HG03457 (cell line): ENCODE measurements at regions not wholly inside any gene's neighbourhood (a gene's known extent, or its start where the extent isn't known, plus 50 kb on each side); places are given as distances from the start of the nearest gene placed in this dataset.

Source experiments
- ATAC-seq: cut with Tn5 transposase; IDR thresholded peaks from one replicate; pipeline ENCODE4 v1.9.1; 2021; ENCODE audit warnings: moderate number of reproducible peaks; ENCODE audit not compliant: unreplicated experiment

GRCh38 chr9:32837551-32838058 lies 54.3 kb downstream of the TMEM215 start:
- ATAC-seq = no peak

DNA sequence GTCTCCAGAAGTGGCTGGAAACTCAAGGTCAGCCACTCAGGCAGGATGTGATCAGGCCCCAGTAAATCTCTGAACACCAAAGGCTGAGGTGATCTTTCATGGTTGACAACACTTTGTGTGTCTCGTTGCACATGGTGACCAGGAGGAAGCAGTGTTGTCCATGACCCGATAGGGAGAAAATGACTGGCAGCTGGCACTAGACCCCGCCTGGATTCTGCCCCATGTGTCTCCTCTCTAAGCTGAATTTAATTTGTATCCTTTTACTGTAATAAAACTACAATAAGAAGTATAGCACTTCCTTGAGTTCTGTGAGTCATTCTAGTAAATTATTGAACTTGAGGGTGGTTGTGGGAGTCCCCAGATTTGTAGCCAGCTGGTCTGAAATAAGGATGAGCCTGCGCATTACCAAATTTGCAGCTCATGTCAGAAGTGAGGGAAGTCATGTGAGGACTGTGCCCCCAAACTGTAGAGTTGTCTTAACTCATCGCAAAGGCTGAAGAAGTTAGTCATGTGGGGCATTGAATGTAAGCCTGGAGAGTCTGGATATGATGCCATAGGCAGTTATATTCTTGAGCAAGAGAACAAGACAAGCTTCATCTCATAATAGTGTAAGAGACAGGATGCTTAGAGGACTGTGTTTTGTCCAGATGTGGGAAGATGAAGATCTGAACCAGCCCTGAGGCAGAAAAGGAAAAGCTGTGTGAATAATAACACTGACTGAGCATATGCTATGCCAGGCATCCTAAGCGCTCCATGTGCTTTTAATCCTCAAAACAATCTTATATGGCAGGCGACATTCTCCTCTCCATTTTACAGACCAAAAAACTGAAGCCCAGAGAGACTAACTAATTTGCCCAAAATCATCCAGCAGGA lies 55.9 kb downstream of the TMEM215 start:
- ATAC-seq = peak; percentile 70

DNA sequence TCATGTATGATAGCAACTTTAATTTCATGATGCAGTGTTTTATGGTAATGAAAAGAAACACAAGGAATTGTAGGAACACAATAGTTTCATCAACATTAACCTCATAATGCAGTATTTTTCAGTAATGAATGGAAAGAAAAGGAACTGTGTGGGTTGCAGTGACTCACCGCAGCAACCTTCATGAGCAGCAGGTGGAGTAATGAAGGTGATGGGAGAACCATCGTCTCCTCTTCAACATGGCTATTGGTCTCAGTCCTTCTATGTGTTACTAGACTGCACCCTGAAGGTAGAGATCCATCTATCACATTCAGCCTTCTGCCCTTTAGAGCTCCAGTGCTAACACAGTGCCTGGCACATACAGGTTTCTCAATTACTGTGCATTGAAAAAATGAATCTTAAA lies 58.0 kb downstream of the TMEM215 start:
- no peak for ATAC-seq

GRCh38 chr9:32843295-32843694 lies 60.0 kb downstream of the TMEM215 start:
- ATAC-seq = no peak

DNA sequence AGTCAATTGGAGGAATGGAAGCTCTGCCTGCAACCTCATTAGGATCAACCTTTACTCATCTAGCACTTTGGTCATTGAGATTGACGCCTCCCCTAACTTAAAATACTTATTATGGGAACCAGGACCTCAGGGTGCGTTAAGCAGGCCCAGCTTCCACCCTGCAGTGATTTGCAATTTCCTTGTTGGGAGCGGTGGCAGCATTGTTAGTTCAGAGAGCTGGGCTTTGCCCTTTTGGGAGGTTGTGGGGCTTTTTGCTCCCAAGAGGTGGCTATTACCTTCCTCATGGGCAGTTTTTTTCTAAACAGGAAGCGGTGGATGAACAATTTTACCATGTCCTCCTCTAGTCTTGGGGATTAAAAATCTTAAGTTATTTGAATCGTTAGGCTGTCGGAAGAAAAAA lies 60.9 kb downstream of the TMEM215 start:
- no peak for ATAC-seq

- no peak for ATAC-seq
Measured at GRCh38 chr9:32854271-32854670, 70.9 kb downstream of the TMEM215 start.

- ATAC-seq = no peak
Measured at GRCh38 chr9:32855752-32856151, 72.4 kb downstream of the TMEM215 start.

DNA sequence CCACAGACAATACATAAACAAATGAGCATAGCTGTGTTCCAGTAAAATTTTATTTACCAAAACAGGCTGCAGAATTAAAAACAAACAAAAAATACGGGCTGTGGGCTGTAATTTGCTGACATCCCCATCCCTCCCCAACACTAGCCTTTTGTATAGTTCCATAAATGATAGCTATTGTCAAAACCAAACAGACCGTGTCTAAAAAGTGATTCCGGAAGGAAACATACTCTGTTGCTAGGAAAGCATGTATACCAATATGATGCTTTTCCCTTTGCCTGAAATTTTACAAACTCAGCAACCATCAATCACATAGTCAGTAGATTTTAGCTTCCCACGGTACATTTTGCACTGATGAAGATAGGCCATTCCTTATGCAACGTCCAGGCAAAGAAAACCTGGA lies 80.0 kb downstream of the TMEM215 start:
- ATAC-seq = no peak

- no peak for ATAC-seq
Measured at GRCh38 chr9:32864971-32865370, 81.6 kb downstream of the TMEM215 start.

DNA sequence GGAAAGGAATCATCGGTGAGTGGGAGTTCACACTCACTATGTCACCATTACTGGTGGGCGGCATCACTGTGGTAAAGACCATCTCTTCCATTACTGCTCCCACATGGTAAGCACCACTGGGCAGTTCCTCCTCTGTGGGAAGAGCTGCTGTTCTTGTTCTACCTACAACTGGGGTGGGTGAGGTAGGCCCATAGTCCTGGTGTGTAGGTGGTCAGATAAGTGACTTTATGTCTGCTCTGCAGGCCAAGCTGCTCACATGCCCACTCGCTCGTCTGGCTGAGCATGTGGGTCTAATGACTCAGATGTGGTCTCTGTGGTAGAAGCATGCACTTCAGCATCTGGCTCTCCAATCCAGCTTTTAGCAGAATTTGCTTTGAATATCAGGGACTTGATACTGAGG lies 82.9 kb downstream of the TMEM215 start:
- no peak for ATAC-seq

DNA sequence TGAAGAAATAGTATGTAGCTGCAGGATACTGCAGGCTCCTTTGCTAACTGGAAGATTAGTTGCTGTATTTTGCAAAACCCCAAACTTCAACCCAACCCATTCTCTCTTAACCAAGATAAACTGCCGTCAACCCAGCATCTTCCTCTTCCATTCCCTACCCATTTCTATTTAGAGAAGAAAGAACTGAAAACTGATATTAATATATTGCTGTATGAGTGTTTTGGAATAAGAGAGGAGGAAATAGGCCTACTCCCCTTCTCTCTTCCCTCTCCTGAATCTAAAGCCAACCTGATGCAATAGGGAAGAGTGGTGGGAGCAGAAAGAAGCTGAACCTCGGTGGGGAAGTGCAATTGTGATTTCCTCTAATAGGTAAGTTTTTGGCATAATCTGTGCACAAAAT lies 83.7 kb downstream of the TMEM215 start:
- ATAC-seq = no peak

DNA sequence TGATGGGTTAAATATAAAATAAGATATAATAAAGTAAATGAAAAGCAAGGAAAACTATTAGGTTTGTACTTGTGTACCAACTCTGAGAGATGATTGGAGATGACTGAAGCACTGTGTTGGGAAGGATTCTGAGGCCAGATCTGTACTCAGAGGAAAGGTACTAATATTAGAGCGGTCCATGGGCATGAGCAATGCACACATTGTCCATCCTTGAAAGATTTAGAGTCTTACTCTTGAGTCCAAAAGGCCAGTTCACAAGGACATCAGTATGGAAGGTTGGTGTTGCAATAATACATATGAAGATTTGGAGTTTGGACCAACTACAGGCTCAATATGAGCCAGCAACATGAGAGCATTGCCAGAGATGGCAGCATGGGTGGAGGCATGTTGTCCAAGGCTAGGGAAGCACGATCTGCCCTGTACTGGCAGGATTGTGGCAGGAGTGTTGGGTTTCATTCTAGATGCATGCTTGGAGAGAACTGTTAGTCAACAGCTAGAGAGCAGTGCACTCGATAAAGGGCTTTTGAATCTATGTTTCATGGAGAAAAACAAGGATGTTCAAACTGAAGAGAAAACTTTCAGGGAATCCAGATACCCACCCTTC lies 84.4 kb downstream of the TMEM215 start:
- no peak for ATAC-seq

- no peak for ATAC-seq
Measured at GRCh38 chr9:32869404-32869803, 86.1 kb downstream of the TMEM215 start.

DNA sequence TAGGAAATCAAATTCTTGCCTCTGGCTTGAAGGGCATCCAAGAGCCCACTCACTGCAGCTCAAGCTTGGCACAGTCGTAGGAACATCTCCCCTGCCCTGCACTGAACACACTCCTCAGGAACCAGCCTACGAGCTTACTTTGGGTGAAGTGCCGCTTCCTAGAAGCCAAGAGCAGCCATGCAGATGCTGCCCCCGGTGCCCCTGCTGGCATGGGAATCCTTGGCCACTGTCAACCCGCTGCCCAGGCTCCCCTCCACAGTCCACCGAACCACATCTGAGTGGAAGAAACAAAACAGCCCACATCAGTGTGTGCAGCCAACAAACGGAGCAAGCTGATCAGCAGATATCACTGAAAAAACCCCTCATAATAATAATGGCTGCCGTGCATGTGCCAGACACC lies 89.8 kb downstream of the TMEM215 start:
- no peak for ATAC-seq

- ATAC-seq = no peak
Measured at GRCh38 chr9:32873553-32873952, 90.2 kb downstream of the TMEM215 start.

DNA sequence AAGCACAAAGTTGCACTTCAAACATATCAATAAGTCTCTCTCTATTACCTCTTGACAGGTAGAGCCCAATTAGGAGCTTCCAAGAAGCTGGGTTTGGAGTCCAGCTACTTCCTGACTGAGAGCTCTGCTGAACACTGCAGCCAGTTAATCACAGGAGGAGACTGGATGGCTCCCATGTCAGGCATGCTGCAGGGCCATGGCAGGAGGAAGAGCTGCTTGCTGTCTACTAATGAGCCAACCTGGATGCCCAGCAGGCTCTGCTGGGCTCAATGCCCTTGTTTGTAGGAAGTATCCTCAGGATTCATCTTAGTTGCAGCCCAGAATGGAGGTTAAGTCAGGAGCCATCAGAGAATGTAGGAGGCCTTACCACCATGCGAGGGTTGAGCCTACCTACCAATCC lies 91.9 kb downstream of the TMEM215 start:
- no peak for ATAC-seq

- no peak for ATAC-seq
Measured at GRCh38 chr9:32875748-32876147, 92.4 kb downstream of the TMEM215 start.

DNA sequence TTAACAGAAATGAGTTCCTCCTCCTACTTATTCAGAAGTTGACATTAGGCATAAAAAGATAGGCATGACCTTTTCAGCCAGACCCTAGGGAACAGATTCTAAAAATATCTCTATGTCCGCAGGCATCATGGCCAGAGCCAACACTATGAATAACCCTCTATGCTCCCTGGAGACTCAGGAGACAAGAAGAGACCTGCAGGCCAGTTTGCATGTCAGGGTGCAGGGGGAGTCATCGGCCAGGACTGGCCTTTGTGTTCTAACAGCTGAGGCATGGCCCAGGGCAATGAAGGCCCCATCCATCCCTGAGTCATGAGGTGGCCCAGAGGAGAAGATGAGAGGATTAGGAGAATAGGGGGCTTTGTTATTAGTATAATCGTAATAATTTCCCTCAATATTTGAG lies 93.8 kb downstream of the TMEM215 start:
- no peak for ATAC-seq

DNA sequence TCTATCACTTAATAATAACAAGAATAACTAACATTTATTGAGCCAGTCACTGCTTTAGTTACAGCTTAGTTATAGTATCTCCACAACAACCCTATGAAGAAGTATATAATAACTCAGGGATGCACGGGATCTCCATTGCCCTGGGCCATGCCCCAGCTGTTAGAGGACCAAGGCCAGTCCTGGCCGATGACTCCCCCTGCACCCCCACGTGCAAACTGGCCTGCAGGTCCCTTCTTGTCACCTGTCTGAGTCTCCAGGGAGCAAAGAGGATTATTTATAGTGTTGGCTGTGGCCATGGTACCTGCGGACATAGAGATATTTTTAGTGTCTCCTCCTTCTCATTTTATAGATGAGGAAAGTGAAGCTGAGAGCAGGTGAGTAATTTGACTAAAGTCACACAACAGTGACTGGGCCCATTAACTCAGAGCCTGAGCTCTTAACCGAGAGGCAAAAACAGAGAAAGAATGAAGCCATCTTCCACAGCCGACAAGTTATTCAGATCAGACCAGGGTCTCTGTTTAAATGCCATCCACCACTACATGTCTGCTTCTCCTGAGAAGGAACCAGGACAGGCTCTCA lies 94.4 kb downstream of the TMEM215 start:
- no peak for ATAC-seq

DNA sequence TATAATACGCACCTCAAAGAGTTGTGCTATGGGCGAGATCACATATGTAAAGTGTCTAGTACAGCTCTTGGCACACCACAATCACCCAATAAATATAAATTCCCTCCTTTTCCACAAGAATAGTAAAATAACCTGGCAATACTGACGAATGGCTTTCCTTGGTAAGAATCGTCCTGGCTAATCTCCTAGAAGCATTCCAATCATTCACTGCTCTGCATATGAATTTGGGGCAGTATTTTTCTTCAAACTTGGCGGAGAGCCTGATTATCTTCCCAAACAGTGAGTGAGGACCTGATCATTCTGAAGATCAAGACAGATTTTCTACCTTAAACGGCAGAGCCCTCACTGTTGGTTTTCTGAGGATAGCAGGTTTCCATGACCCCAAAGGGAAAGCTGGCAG lies 96.0 kb downstream of the TMEM215 start:
- ATAC-seq = no peak

GRCh38 chr9:32881948-32882347 lies 98.6 kb downstream of the TMEM215 start:
- ATAC-seq = no peak

GRCh38 chr9:32882705-32883104 lies 99.4 kb downstream of the TMEM215 start:
- no peak for ATAC-seq
